ENCODE measurements at regions not wholly inside any gene's neighbourhood (a gene's known extent, or its start where the extent isn't known, plus 50 kb on each side); places are given as distances from the start of the nearest gene placed in this dataset.

DNA sequence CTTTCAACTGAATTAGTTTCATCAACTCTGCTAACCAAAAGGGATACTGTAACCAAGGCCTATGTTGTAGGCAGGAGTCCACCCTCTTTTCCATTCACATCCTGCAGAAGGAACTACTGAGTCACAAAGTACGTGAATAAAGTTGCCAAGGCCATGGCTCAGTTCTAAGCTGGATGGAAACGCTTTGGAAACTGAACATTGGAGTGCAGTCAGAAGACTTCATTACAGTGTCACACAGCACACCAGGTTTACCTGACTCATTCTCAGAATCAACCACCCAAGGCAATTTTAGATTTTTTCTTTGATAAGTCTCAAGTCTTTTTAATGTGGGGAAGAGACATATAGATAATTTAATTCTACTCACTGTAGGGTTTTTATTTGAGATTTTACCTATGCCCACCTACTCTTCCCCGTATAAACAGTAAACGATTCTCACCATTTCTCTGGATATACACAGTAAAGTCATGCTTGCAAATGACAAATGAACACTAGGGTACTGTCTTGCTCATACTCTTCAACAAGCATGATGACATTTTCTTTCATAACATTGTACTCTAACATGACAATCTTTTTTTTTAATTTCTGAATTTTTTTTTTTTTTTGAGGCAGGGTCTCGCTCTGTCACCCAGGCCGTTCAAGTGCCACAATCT, 58.9 kb upstream of the RBM47 start:
- in situ Hi-C loops (cut with MboI; ENCODE audit: low sequenced_read_pairs) = no loop called here
- WGBS, 2 experiments (ENCODE audit: extremely low coverage in 2 of 2, insufficient read length in 1 of 2) = 100% methylated on average over 1 of the region's 6 CpGs; no CpG with 5 or more reads in 1 of the 2 experiments
- Histone ChIP-seq H3K14ac (replicated peaks; ENCODE audit: low read depth, low read length) (no peak overlapping the region), H2BK120ac (ENCODE audit: low read depth, low read length) (no peak overlapping the region), H4K8ac (ENCODE audit: low read depth in 2 of 2, low read length in 2 of 2) (no peak overlapping the region), H4K20me1 (ENCODE audit: insufficient read depth, low read length) (no peaks in the 10 kb centered on the region), H3K4me1 (ENCODE audit: control insufficient read depth, insufficient read depth, low read length) (no peaks in the 10 kb centered on the region), H2BK5ac (ENCODE audit: low read depth, low read length, poor library complexity, severe bottlenecking) (no peak overlapping the region), H3K4me2 (ENCODE audit: low read depth, low read length) (no peak overlapping the region), H3K36me3 (ENCODE audit: control insufficient read depth, insufficient read depth, low read length) (no peaks in the 10 kb centered on the region), H2AK5ac (ENCODE audit: low read depth, low read length) (no peak overlapping the region), H3K56ac (ENCODE audit: extremely low read depth, insufficient read depth, low read length) (no peak overlapping the region), H3K18ac (ENCODE audit: low read depth, low read length) (no peak overlapping the region), H3K27ac (ENCODE audit: insufficient read depth, low read length) (no peak overlapping the region), H4K91ac (ENCODE audit: insufficient read depth, low read depth, low read length) (no peak overlapping the region), H3K4me3 (ENCODE audit: insufficient read depth, low read depth, low read length) (no peak overlapping the region), H3K9ac (ENCODE audit: low read depth, low read length) (no peak overlapping the region), H2BK20ac (ENCODE audit: low read depth, low read length) (no peak overlapping the region), H3K23ac (ENCODE audit: low read depth, low read length) (no peak overlapping the region), H3K9me1 (ENCODE audit: insufficient read depth, low read length) (no peaks in the 10 kb centered on the region), H3K27me3 (ENCODE audit: control insufficient read depth, insufficient read depth, low read length) (no peaks in the 10 kb centered on the region), H4K5ac (ENCODE audit: low read depth, low read length) (no peak overlapping the region), H3K4ac (ENCODE audit: low read depth, low read length) (no peak overlapping the region), H3K9me3 (ENCODE audit: control insufficient read depth, insufficient read depth, low read length) (no peaks in the 10 kb centered on the region), H3K79me1 (ENCODE audit: low read depth in 1 of 2, low read length in 2 of 2) (no peaks in the 10 kb centered on the region), H2AK9ac (replicated peaks; ENCODE audit: low read depth, low read length, poor library complexity) (no peak overlapping the region), H2AFZ (replicated peaks; ENCODE audit: low read length, poor library complexity) (no peak overlapping the region), H2BK15ac (ENCODE audit: low read depth, low read length) (no peak overlapping the region)
- dilution Hi-C loops (cut with HindIII; ENCODE audit: low sequenced_read_pairs, unreplicated experiment) = no loop called here
- BruUV-seq (replicated peaks) = no TSS peak
- POLR2A ChIA-PET (ENCODE audit: unreplicated experiment) = no interaction called here
- ATAC-seq (ENCODE audit: low read depth) (no peak), DNase-seq (no peak)
- TF ChIP-seq CHD1 (IDR thresholded peaks at IDR 0.05; ENCODE audit: low read depth, low read length) = no peak
- no peak for TF ChIP-seq MAFK (IDR thresholded peaks at IDR 0.05; ENCODE audit: low read depth, low read length)
- no peak for TF ChIP-seq FOS (IDR thresholded peaks at IDR 0.05; ENCODE audit: low read depth, low read length)
- no peak for TF ChIP-seq CEBPB (IDR thresholded peaks at IDR 0.05; ENCODE audit: low read depth, low read length)
- no peak for TF ChIP-seq RFX5 (IDR thresholded peaks at IDR 0.05; ENCODE audit: low read depth, low read length)
- TF ChIP-seq POLR2A (IDR thresholded peaks at IDR 0.05; ENCODE audit: low read depth, low read length) = no peak
- TF ChIP-seq BHLHE40 (IDR thresholded peaks at IDR 0.05; ENCODE audit: low read depth, low read length) = no peak
- TF ChIP-seq, protein P1, sequence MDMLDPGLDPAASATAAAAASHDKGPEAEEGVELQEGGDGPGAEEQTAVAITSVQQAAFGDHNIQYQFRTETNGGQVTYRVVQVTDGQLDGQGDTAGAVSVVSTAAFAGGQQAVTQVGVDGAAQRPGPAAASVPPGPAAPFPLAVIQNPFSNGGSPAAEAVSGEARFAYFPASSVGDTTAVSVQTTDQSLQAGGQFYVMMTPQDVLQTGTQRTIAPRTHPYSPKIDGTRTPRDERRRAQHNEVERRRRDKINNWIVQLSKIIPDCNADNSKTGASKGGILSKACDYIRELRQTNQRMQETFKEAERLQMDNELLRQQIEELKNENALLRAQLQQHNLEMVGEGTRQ (IDR thresholded peaks at IDR 0.05; ENCODE audit: low read depth, low read length) = no peak
- intact Hi-C loops (cut with micrococcal nuclease) = no loop called here
- CTCF ChIA-PET = interaction anchor here (0.6 kb wide), 2 partner anchors 14 to 558 kb away, joined by 3 read pairs; no protein-coding TSS in a partner anchor

Measured in IMR-90 (cell line).